GM19025 (cell line): ENCODE measurements at regions not wholly inside any gene's neighbourhood (a gene's known extent, or its start where the extent isn't known, plus 50 kb on each side); places are given as distances from the start of the nearest gene placed in this dataset.
"Not testable (repeated sequence)": the region's sequence is repeated elsewhere in the genome, so short reads cannot be mapped to it uniquely, and the experiment has no call there.

Source experiments
- ATAC-seq: cut with Tn5 transposase; IDR thresholded peaks from one replicate; pipeline ENCODE4 v1.9.1; 2021; ENCODE audit warnings: mild to moderate bottlenecking, low read depth, moderate library complexity; ENCODE audit not compliant: unreplicated experiment

GRCh38 chr1:189275796-189276195 lies 1201.9 kb downstream of the BRINP3 start:
- no peak for ATAC-seq

GRCh38 chr1:189289346-189289745 lies 1188.3 kb downstream of the BRINP3 start:
- ATAC-seq: no peak

GRCh38 chr1:189301235-189301634 lies 1176.4 kb downstream of the BRINP3 start:
- no peak for ATAC-seq

- ATAC-seq: no peak
Measured at GRCh38 chr1:189305279-189305678, 1172.4 kb downstream of the BRINP3 start.

GRCh38 chr1:189311915-189312314 lies 1165.7 kb downstream of the BRINP3 start:
- ATAC-seq: no peak

- ATAC-seq: no peak
Measured at GRCh38 chr1:189312499-189312898, 1165.2 kb downstream of the BRINP3 start.

GRCh38 chr1:189313488-189313887 lies 1164.2 kb downstream of the BRINP3 start:
- ATAC-seq: no peak

- ATAC-seq: no peak
Measured at GRCh38 chr1:189315035-189315901, 1162.4 kb downstream of the BRINP3 start.

GRCh38 chr1:189323091-189323490 lies 1154.6 kb downstream of the BRINP3 start:
- ATAC-seq: no peak

- ATAC-seq: not testable (repeated sequence)
Measured at GRCh38 chr1:189331071-189331470, 1146.6 kb downstream of the BRINP3 start.

GRCh38 chr1:189336115-189337100 lies 1141.3 kb downstream of the BRINP3 start:
- no peak for ATAC-seq

- ATAC-seq: no peak
Measured at GRCh38 chr1:189349607-189350006, 1128.1 kb downstream of the BRINP3 start.

GRCh38 chr1:189350983-189351616 lies 1126.6 kb downstream of the BRINP3 start:
- ATAC-seq: no peak

GRCh38 chr1:189351960-189352359 lies 1125.7 kb downstream of the BRINP3 start:
- no peak for ATAC-seq

GRCh38 chr1:189356206-189356605 lies 1121.5 kb downstream of the BRINP3 start:
- ATAC-seq: no peak

GRCh38 chr1:189357317-189357716 lies 1120.3 kb downstream of the BRINP3 start:
- ATAC-seq: no peak

- no peak for ATAC-seq
Measured at GRCh38 chr1:189369612-189370011, 1108.1 kb downstream of the BRINP3 start.

GRCh38 chr1:189374816-189375215 lies 1102.8 kb downstream of the BRINP3 start:
- ATAC-seq: no peak

GRCh38 chr1:189405419-189405818 lies 1072.2 kb downstream of the BRINP3 start:
- ATAC-seq: no peak

- ATAC-seq: no peak
Measured at GRCh38 chr1:189409774-189410173, 1067.9 kb downstream of the BRINP3 start.
